Natural killer cell (primary cell): ENCODE measurements at regions not wholly inside any gene's neighbourhood (a gene's known extent, or its start where the extent isn't known, plus 50 kb on each side); places are given as distances from the start of the nearest gene placed in this dataset.

Experiments
- ATAC-seq, 3 donors: fragments of 150-1000 bp in 2 of 3; fragments of 200-7000 bp in 1 of 3; cut with Tn5 transposase; 1 replicate in 1 of 3; 2 replicates in 2 of 3; pipeline ENCODE4 v1.10.0; 2021; ENCODE audit warnings: mild to moderate bottlenecking in 2 of 3, moderate library complexity in 2 of 3
- DNase-seq, 2 donors: peaks; one replicate each; pipeline versions ENCODE4 v3.0.0 to v3.0.0-alpha.2; 2013 to 2021; ENCODE audit warnings: mixed read lengths in 1 of 2
- H3K27ac ChIP-seq: one replicate; pipeline ENCODE4 v1.5.1; 2013; ENCODE audit warnings: mild to moderate bottlenecking, low read length
- H3K27me3 ChIP-seq: one replicate; pipeline ENCODE4 v1.6.1; 2013; ENCODE audit warnings: low read length; ENCODE audit not compliant: control insufficient read depth, insufficient read depth
- H3K36me3 ChIP-seq: one replicate; pipeline ENCODE4 v1.6.1; 2013; ENCODE audit warnings: low read length; ENCODE audit not compliant: control insufficient read depth, insufficient read depth
- H3K4me1 ChIP-seq: one replicate; pipeline ENCODE4 v1.6.1; 2013; ENCODE audit warnings: low read length; ENCODE audit not compliant: control insufficient read depth, insufficient read depth
- H3K4me3 ChIP-seq: one replicate; pipeline ENCODE4 v1.5.1; 2013; ENCODE audit warnings: low read length
- H3K9me3 ChIP-seq: one replicate; pipeline ENCODE4 v1.6.1; 2013; ENCODE audit warnings: low read length; ENCODE audit not compliant: control insufficient read depth, insufficient read depth
- H3K27ac Mint-ChIP-seq, 2 donors: one replicate each; pipeline ENCODE4 v1.8.0; 2022; ENCODE audit warnings: mild to moderate bottlenecking in 2 of 2, mixed read lengths in 2 of 2, moderate library complexity in 1 of 2
- H3K27me3 Mint-ChIP-seq, 2 donors: one replicate each; pipeline ENCODE4 v1.8.0; 2022; ENCODE audit warnings: low read depth in 2 of 2, mixed read lengths in 2 of 2
- H3K36me3 Mint-ChIP-seq: one replicate; pipeline ENCODE4 v1.8.0; 2022; ENCODE audit warnings: mixed read lengths
- H3K4me1 Mint-ChIP-seq, 2 donors: one replicate each; pipeline ENCODE4 v1.8.0; 2022; ENCODE audit warnings: mixed read lengths in 2 of 2
- H3K4me3 Mint-ChIP-seq: one replicate; pipeline ENCODE4 v1.8.0; 2022; ENCODE audit warnings: mild to moderate bottlenecking, moderate library complexity, mixed read lengths
- H3K9me3 Mint-ChIP-seq, 2 donors: one replicate each; pipeline ENCODE4 v1.8.0; 2022; ENCODE audit warnings: mixed read lengths in 2 of 2
- CTCF ChIP-seq: fragments of 200-600 bp; IDR thresholded peaks from one replicate; pipeline ENCODE4 v1.8.0; 2022; ENCODE audit warnings: antibody characterized with exemption
- WGBS: methylation state at CpG from one replicate; pipeline ENCODE4 v1.1.7; 2013; ENCODE audit warnings: missing lambda C conversion rate; ENCODE audit not compliant: insufficient coverage; 5-methylcytosine and 5-hydroxymethylcytosine counted together
- intact Hi-C: fragments of 100-400 bp; cut with micrococcal nuclease; formaldehyde crosslinking; loops from one replicate; pipeline ENCODE4 v1.14.2; 2022

GRCh38 chr5:174364676-174365075 lies 319.2 kb downstream of the NSG2 start:
- Mint-ChIP-seq H3K27ac (no peak overlapping the region), H3K4me3 (no peak overlapping the region), H3K9me3 (peaks cover 6 to 13% of the 10 kb centered on the region in 2 donors), H3K27me3 (peaks cover 0 to 3% of the 10 kb centered on the region in 2 donors), H3K4me1 (no peaks in the 10 kb centered on the region), H3K36me3 (no peaks in the 10 kb centered on the region)
- H3K9me3 ChIP-seq: no peaks in the 10 kb centered on the region
- no peaks in the 10 kb centered on the region for H3K36me3 ChIP-seq
- no peaks in the 10 kb centered on the region for H3K27me3 ChIP-seq
- H3K4me3 ChIP-seq: no peak overlapping the region
- TF ChIP-seq CTCF: no peak
- H3K27ac ChIP-seq: no peak overlapping the region
- DNase-seq (no peak), ATAC-seq (no peak)
- whole genome bisulfite sequencing: 78% methylated on average over 2 of the region's 2 CpGs
- H3K4me1 ChIP-seq: no peaks in the 10 kb centered on the region
- intact Hi-C loops: no loop called here

GRCh38 chr5:174371600-174372094 lies 326.1 kb downstream of the NSG2 start:
- H3K4me1 Mint-ChIP-seq: no peaks in the 10 kb centered on the region
- H3K4me1 ChIP-seq: no peaks in the 10 kb centered on the region
- intact Hi-C loops: no loop called here

GRCh38 chr5:174374206-174374605 lies 328.7 kb downstream of the NSG2 start:
- H3K4me1 Mint-ChIP-seq: no peaks in the 10 kb centered on the region
- no peaks in the 10 kb centered on the region for H3K36me3 Mint-ChIP-seq
- Histone ChIP-seq H3K27ac (no peak overlapping the region), H3K4me1 (no peaks in the 10 kb centered on the region), H3K27me3 (no peaks in the 10 kb centered on the region), H3K36me3 (no peaks in the 10 kb centered on the region), H3K4me3 (no peak overlapping the region), H3K9me3 (no peaks in the 10 kb centered on the region)
- intact Hi-C loops: no loop called here
- H3K4me3 Mint-ChIP-seq: no peak overlapping the region
- no peaks in the 10 kb centered on the region for H3K9me3 Mint-ChIP-seq
- H3K27ac Mint-ChIP-seq: no peak overlapping the region
- H3K27me3 Mint-ChIP-seq: no peaks in the 10 kb centered on the region
- no peak for ATAC-seq
- no peak for DNase-seq
- TF ChIP-seq CTCF: no peak
- 90% methylated on average over 8 of the region's 8 CpGs for WGBS

More at GRCh38 chr5:174371600-174372094, 326.1 kb downstream of the NSG2 start:
- H3K4me3 Mint-ChIP-seq: no peak overlapping the region
- H3K27me3 Mint-ChIP-seq: peaks cover 0 to 3% of the 10 kb centered on the region in 2 donors
- no peak overlapping the region for H3K27ac ChIP-seq
- H3K9me3 Mint-ChIP-seq: no peaks in the 10 kb centered on the region
- H3K36me3 Mint-ChIP-seq: no peaks in the 10 kb centered on the region
- H3K4me3 ChIP-seq: no peak overlapping the region
- no peak overlapping the region for H3K27ac Mint-ChIP-seq
- H3K27me3 ChIP-seq: no peaks in the 10 kb centered on the region
- TF ChIP-seq CTCF: no peak
- H3K9me3 ChIP-seq: no peaks in the 10 kb centered on the region
- ATAC-seq: no peak
- WGBS: 34% methylated on average over 10 of the region's 10 CpGs
- DNase-seq: no peak
- H3K36me3 ChIP-seq: no peaks in the 10 kb centered on the region

- no peak overlapping the region for H3K4me3 Mint-ChIP-seq
- Histone ChIP-seq H3K4me1 (no peaks in the 10 kb centered on the region), H3K27me3 (no peaks in the 10 kb centered on the region), H3K36me3 (no peaks in the 10 kb centered on the region), H3K4me3 (no peak overlapping the region), H3K27ac (no peak overlapping the region), H3K9me3 (no peaks in the 10 kb centered on the region)
- H3K27me3 Mint-ChIP-seq: no peaks in the 10 kb centered on the region
- WGBS: 80% methylated on average over 4 of the region's 4 CpGs
- peaks cover 0 to 3% of the 10 kb centered on the region in 2 donors for H3K9me3 Mint-ChIP-seq
- ATAC-seq (no peak), DNase-seq (no peak)
- H3K4me1 Mint-ChIP-seq: no peaks in the 10 kb centered on the region
- TF ChIP-seq CTCF: no peak
- H3K27ac Mint-ChIP-seq: no peak overlapping the region
- H3K36me3 Mint-ChIP-seq: no peaks in the 10 kb centered on the region
- intact Hi-C loops: no loop called here
Measured at GRCh38 chr5:174376056-174376455, 330.6 kb downstream of the NSG2 start.
